ENCODE measurements at regions not wholly inside any gene's neighbourhood (a gene's known extent, or its start where the extent isn't known, plus 50 kb on each side); places are given as distances from the start of the nearest gene placed in this dataset.
A peak's percentile ranks its signal among the peaks of the same experiment; 100 is the strongest.

GRCh38 chr13:30145709-30146367, 161.5 kb downstream of the KATNAL1 start:
- Histone ChIP-seq H3K4me3 (ENCODE audit: control extremely low read depth in 1 of 5, extremely low read depth in 1 of 5, insufficient read depth in 1 of 5, low read depth in 2 of 5, low read length in 4 of 5) (no peak overlapping the region), H3K79me2 (ENCODE audit: control insufficient read depth, insufficient read depth, low read length) (no peaks in the 10 kb centered on the region), H2AFZ (ENCODE audit: insufficient read depth, low read depth, low read length, poor library complexity, severe bottlenecking) (peak overlapping the region; percentile 40), H3K27ac (ENCODE audit: low read length in 2 of 2) (no peak overlapping the region), H3K4me1 (ENCODE audit: control insufficient read depth in 2 of 2, insufficient read depth in 2 of 2, low read length in 2 of 2) (peaks cover 18 to 43% of the 10 kb centered on the region in 2 donors), H3K4me2 (replicated peaks; ENCODE audit: low read depth, low read length, poor library complexity, severe bottlenecking) (no peak overlapping the region), H4K20me1 (ENCODE audit: control insufficient read depth, insufficient read depth, low read length, poor library complexity, severe bottlenecking) (no peaks in the 10 kb centered on the region), H3K27me3 (replicated peaks in 1 of 4; ENCODE audit: control extremely low read depth in 1 of 4, control insufficient read depth in 3 of 4, insufficient read depth in 4 of 4, low read length in 3 of 4) (no peaks in the 10 kb centered on the region), H3K36me3 (replicated peaks in 1 of 2; ENCODE audit: control extremely low read depth in 1 of 2, control insufficient read depth in 1 of 2, extremely low read depth in 1 of 2, insufficient read depth in 2 of 2, low read length in 1 of 2) (no peaks in the 10 kb centered on the region), H3K9ac (ENCODE audit: low read length) (no peak overlapping the region), H3K9me3 (ENCODE audit: control extremely low read depth in 1 of 3, control insufficient read depth in 2 of 3, insufficient read depth in 1 of 3, low read length in 2 of 3) (peaks cover 0 to 25% (median 7%) of the 10 kb centered on the region in 3 donors)
- H3K4me3 Mint-ChIP-seq: peak overlapping the region; percentile 73
- CTCF ChIA-PET: interaction anchor here (1.6 to 2.4 kb wide), 2 partner anchors 13 to 651 kb away, joined by 3 to 18 read pairs; no protein-coding TSS in a partner anchor
- peaks cover 3% of the 10 kb centered on the region for H3K27me3 Mint-ChIP-seq
- TF ChIP-seq EZH2 (IDR thresholded peaks at IDR 0.05; ENCODE audit: borderline replicate concordance, insufficient read depth, low read depth, low read length, poor library complexity, severe bottlenecking): no peak
- H3K9me3 Mint-ChIP-seq (ENCODE audit: insufficient read depth): no peaks in the 10 kb centered on the region
- POLR2A ChIA-PET: no interaction called here
- DNase-seq (no peak), ATAC-seq (ENCODE audit: low read depth) (no peak)
- WGBS (ENCODE audit: insufficient coverage): 52% methylated on average over 13 of the region's 13 CpGs
- intact Hi-C loops (cut with micrococcal nuclease): no loop called here
- peaks cover 54% of the 10 kb centered on the region for H3K4me1 Mint-ChIP-seq
- H3K27ac Mint-ChIP-seq: peak overlapping the region; percentile 87

- H3K4me2 ChIP-seq (replicated peaks; ENCODE audit: low read depth, low read length, poor library complexity, severe bottlenecking): no peak overlapping the region
- H3K9me3 ChIP-seq (ENCODE audit: control extremely low read depth in 1 of 3, control insufficient read depth in 2 of 3, insufficient read depth in 1 of 3, low read length in 2 of 3): peaks cover 0 to 21% (median 7%) of the 10 kb centered on the region in 3 donors
- WGBS (ENCODE audit: insufficient coverage): 100% methylated on average over 4 of the region's 5 CpGs
- TF ChIP-seq EZH2 (IDR thresholded peaks at IDR 0.05; ENCODE audit: borderline replicate concordance, insufficient read depth, low read depth, low read length, poor library complexity, severe bottlenecking): no peak
- no peak for TF ChIP-seq CTCF (IDR thresholded peaks at IDR 0.05)
- H3K36me3 ChIP-seq (replicated peaks in 1 of 2; ENCODE audit: control extremely low read depth in 1 of 2, control insufficient read depth in 1 of 2, extremely low read depth in 1 of 2, insufficient read depth in 2 of 2, low read length in 1 of 2): no peaks in the 10 kb centered on the region
- Mint-ChIP-seq H3K4me1 (peaks cover 48% of the 10 kb centered on the region), H3K27me3 (peaks cover 3% of the 10 kb centered on the region), H3K9me3 (ENCODE audit: insufficient read depth) (no peaks in the 10 kb centered on the region), H3K4me3 (no peak overlapping the region), H3K27ac (peak overlapping the region; percentile 17)
- DNase-seq (no peak), ATAC-seq (ENCODE audit: low read depth) (no peak)
- H3K27me3 ChIP-seq (replicated peaks in 1 of 4; ENCODE audit: control extremely low read depth in 1 of 4, control insufficient read depth in 3 of 4, insufficient read depth in 4 of 4, low read length in 3 of 4): no peaks in the 10 kb centered on the region
- no peak overlapping the region for H3K9ac ChIP-seq (ENCODE audit: low read length)
- intact Hi-C loops (cut with micrococcal nuclease): no loop called here
- ChIA-PET POLR2A (no interaction called here), CTCF (interaction anchor here (3.5 kb wide), 1 partner anchor 12 kb away, joined by 23 read pairs; no protein-coding TSS in a partner anchor)
- no peak overlapping the region for H2AFZ ChIP-seq (ENCODE audit: insufficient read depth, low read depth, low read length, poor library complexity, severe bottlenecking)
- H3K4me3 ChIP-seq (ENCODE audit: control extremely low read depth in 1 of 5, extremely low read depth in 1 of 5, insufficient read depth in 1 of 5, low read depth in 2 of 5, low read length in 4 of 5): no peak overlapping the region
- no peak overlapping the region for H3K27ac ChIP-seq (ENCODE audit: low read length in 2 of 2)
- H3K4me1 ChIP-seq (ENCODE audit: control insufficient read depth in 2 of 2, insufficient read depth in 2 of 2, low read length in 2 of 2): peaks cover 18 to 40% of the 10 kb centered on the region in 2 donors
- no peaks in the 10 kb centered on the region for H4K20me1 ChIP-seq (ENCODE audit: control insufficient read depth, insufficient read depth, low read length, poor library complexity, severe bottlenecking)
- H3K79me2 ChIP-seq (ENCODE audit: control insufficient read depth, insufficient read depth, low read length): no peaks in the 10 kb centered on the region
These were observed 163.5 kb downstream of the KATNAL1 start for GRCh38 chr13:30143666-30144400.

Measured in B cell (primary cell).